ENCODE measurements at regions not wholly inside any gene's neighbourhood (a gene's known extent, or its start where the extent isn't known, plus 50 kb on each side); places are given as distances from the start of the nearest gene placed in this dataset.

DNA sequence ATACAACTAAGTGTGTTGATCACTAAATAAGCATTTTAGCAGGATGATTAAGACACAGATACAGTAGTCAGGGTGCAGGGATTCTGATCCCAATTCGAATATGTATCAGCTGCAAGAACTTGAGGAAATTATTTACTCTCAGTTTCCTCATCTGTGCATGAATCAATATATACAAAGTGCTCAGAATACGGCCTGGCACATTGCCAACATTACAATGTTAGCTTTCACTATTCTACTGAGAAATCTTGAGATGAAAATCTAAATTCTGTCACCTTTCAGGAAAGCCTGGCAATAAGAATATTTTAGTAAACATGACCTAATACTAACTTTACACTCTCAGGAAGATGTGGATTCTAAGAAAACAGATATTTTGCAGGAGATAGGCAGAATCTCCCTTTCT lies 1001.6 kb upstream of the IGFBP7 start:
- H3K36me3 ChIP-seq (ENCODE audit: insufficient read depth, low read length) = no peaks in the 10 kb centered on the region
- TF ChIP-seq EP300 (conservative IDR thresholded peaks at IDR 0.05; ENCODE audit: poor library complexity, severe bottlenecking) (no peak), TAF1 (IDR thresholded peaks at IDR 0.05; ENCODE audit: low read depth) (no peak), MXI1 (conservative IDR thresholded peaks at IDR 0.05; ENCODE audit: poor library complexity, severe bottlenecking) (no peak), POLR2AphosphoS5 (IDR thresholded peaks at IDR 0.05) (no peak), RAD21 (conservative IDR thresholded peaks at IDR 0.05) (no peak), SMC3 (conservative IDR thresholded peaks at IDR 0.05; ENCODE audit: poor library complexity) (no peak), EZH2 (IDR thresholded peaks at IDR 0.05; ENCODE audit: borderline replicate concordance, insufficient read depth, low read length, poor library complexity, severe bottlenecking) (no peak)
- TF ChIP-seq, protein P1, sequence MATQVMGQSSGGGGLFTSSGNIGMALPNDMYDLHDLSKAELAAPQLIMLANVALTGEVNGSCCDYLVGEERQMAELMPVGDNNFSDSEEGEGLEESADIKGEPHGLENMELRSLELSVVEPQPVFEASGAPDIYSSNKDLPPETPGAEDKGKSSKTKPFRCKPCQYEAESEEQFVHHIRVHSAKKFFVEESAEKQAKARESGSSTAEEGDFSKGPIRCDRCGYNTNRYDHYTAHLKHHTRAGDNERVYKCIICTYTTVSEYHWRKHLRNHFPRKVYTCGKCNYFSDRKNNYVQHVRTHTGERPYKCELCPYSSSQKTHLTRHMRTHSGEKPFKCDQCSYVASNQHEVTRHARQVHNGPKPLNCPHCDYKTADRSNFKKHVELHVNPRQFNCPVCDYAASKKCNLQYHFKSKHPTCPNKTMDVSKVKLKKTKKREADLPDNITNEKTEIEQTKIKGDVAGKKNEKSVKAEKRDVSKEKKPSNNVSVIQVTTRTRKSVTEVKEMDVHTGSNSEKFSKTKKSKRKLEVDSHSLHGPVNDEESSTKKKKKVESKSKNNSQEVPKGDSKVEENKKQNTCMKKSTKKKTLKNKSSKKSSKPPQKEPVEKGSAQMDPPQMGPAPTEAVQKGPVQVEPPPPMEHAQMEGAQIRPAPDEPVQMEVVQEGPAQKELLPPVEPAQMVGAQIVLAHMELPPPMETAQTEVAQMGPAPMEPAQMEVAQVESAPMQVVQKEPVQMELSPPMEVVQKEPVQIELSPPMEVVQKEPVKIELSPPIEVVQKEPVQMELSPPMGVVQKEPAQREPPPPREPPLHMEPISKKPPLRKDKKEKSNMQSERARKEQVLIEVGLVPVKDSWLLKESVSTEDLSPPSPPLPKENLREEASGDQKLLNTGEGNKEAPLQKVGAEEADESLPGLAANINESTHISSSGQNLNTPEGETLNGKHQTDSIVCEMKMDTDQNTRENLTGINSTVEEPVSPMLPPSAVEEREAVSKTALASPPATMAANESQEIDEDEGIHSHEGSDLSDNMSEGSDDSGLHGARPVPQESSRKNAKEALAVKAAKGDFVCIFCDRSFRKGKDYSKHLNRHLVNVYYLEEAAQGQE (IDR thresholded peaks at IDR 0.05; ENCODE audit: borderline replicate concordance) = no peak
- TF ChIP-seq, protein P2, sequence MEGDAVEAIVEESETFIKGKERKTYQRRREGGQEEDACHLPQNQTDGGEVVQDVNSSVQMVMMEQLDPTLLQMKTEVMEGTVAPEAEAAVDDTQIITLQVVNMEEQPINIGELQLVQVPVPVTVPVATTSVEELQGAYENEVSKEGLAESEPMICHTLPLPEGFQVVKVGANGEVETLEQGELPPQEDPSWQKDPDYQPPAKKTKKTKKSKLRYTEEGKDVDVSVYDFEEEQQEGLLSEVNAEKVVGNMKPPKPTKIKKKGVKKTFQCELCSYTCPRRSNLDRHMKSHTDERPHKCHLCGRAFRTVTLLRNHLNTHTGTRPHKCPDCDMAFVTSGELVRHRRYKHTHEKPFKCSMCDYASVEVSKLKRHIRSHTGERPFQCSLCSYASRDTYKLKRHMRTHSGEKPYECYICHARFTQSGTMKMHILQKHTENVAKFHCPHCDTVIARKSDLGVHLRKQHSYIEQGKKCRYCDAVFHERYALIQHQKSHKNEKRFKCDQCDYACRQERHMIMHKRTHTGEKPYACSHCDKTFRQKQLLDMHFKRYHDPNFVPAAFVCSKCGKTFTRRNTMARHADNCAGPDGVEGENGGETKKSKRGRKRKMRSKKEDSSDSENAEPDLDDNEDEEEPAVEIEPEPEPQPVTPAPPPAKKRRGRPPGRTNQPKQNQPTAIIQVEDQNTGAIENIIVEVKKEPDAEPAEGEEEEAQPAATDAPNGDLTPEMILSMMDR (IDR thresholded peaks at IDR 0.05; ENCODE audit: poor library complexity, severe bottlenecking) = no peak
- no peaks in the 10 kb centered on the region for H3F3A ChIP-seq (ENCODE audit: insufficient read depth, low read length, poor library complexity, severe bottlenecking)
- H3K4me3 ChIP-seq (ENCODE audit: low read length) = no peak overlapping the region
- H4K20me1 ChIP-seq (ENCODE audit: insufficient read depth) = no peaks in the 10 kb centered on the region
- no peak overlapping the region for H3K9ac ChIP-seq (ENCODE audit: low read length)
- no peaks in the 10 kb centered on the region for H3K9me2 ChIP-seq (ENCODE audit: insufficient read depth, low read length)
- H2AFZ ChIP-seq (ENCODE audit: low read depth, low read length) = no peak overlapping the region
- no peaks in the 10 kb centered on the region for H3K9me3 ChIP-seq (ENCODE audit: low read length)
- H3K27me3 ChIP-seq (ENCODE audit: insufficient read depth, low read depth, low read length) = no peaks in the 10 kb centered on the region
- no peak overlapping the region for H3K27ac ChIP-seq (ENCODE audit: low read length)
- no peaks in the 10 kb centered on the region for H3K79me2 ChIP-seq (replicated peaks; ENCODE audit: insufficient read depth, low read length)
- H3K4me2 ChIP-seq (ENCODE audit: low read length) = no peak overlapping the region

DNA sequence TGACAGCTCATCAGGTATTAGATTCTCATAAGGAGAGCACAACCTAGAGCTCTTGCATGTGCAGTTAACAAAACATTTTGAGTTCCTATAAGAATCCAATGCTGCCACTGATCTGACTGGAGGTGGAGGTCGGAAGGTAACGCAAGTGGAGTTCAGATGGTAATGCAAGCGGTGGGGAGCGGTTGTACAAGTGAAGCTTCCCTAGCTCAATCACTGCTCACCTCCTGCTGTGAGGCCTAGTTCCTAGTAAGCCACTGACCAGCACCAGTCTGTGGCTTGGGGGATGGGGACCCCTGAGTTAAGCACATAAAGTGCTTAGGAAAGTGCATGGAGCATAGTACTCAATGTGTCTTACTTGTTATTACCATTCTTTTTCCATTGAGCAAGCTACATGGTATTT lies 983.2 kb upstream of the IGFBP7 start:
- no peak overlapping the region for H3K9ac ChIP-seq (ENCODE audit: low read length)
- no peaks in the 10 kb centered on the region for H3K36me3 ChIP-seq (ENCODE audit: insufficient read depth, low read length)
- H3K9me2 ChIP-seq (ENCODE audit: insufficient read depth, low read length) = no peaks in the 10 kb centered on the region
- no peak overlapping the region for H2AFZ ChIP-seq (ENCODE audit: low read depth, low read length)
- TF ChIP-seq EP300 (conservative IDR thresholded peaks at IDR 0.05; ENCODE audit: poor library complexity, severe bottlenecking) (no peak), SMC3 (conservative IDR thresholded peaks at IDR 0.05; ENCODE audit: poor library complexity) (no peak), MXI1 (conservative IDR thresholded peaks at IDR 0.05; ENCODE audit: poor library complexity, severe bottlenecking) (no peak), RAD21 (conservative IDR thresholded peaks at IDR 0.05) (no peak), POLR2AphosphoS5 (IDR thresholded peaks at IDR 0.05) (no peak), EZH2 (IDR thresholded peaks at IDR 0.05; ENCODE audit: borderline replicate concordance, insufficient read depth, low read length, poor library complexity, severe bottlenecking) (no peak), TAF1 (IDR thresholded peaks at IDR 0.05; ENCODE audit: low read depth) (no peak)
- TF ChIP-seq, protein P2 (IDR thresholded peaks at IDR 0.05; ENCODE audit: poor library complexity, severe bottlenecking) = no peak
- TF ChIP-seq, protein P1 (IDR thresholded peaks at IDR 0.05; ENCODE audit: borderline replicate concordance) = no peak
- no peaks in the 10 kb centered on the region for H3K9me3 ChIP-seq (ENCODE audit: low read length)
- no peaks in the 10 kb centered on the region for H3K79me2 ChIP-seq (replicated peaks; ENCODE audit: insufficient read depth, low read length)
- no peaks in the 10 kb centered on the region for H4K20me1 ChIP-seq (ENCODE audit: insufficient read depth)
- no peaks in the 10 kb centered on the region for H3F3A ChIP-seq (ENCODE audit: insufficient read depth, low read length, poor library complexity, severe bottlenecking)
- no peaks in the 10 kb centered on the region for H3K27me3 ChIP-seq (ENCODE audit: insufficient read depth, low read depth, low read length)
- H3K4me3 ChIP-seq (ENCODE audit: low read length) = no peak overlapping the region
- no peak overlapping the region for H3K27ac ChIP-seq (ENCODE audit: low read length)
- no peak overlapping the region for H3K4me2 ChIP-seq (ENCODE audit: low read length)
